ENCODE measurements at regions not wholly inside any gene's neighbourhood (a gene's known extent, or its start where the extent isn't known, plus 50 kb on each side); places are given as distances from the start of the nearest gene placed in this dataset.
A peak's percentile ranks its signal among the peaks of the same experiment; 100 is the strongest.

DNA sequence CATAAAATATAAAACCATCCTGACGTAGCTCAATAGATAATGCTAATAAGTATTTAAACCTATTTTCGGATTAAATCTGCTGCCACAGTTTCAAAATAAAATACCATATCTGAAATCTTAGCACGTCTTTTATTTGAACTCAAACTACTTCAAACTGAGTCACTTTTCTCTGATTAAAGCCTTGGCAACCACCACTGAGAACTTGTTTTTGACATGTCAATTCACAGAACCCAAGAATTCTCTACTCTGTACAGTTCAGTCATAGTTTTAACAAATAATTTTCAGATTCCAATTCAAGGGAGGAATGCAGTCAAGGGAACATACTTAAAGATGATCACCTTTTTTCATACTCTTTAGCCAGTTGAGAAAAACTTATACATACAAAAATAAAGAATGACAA, 643.2 kb downstream of the KCNT2 start:
- Histone ChIP-seq H3K9me3 (ENCODE audit: control insufficient read depth in 2 of 2, low read length in 2 of 2) (no peaks in the 10 kb centered on the region), H3K4me3 (ENCODE audit: low read depth, low read length) (no peak overlapping the region), H3K36me3 (ENCODE audit: control insufficient read depth, insufficient read depth, low read length) (no peaks in the 10 kb centered on the region), H3K27me3 (ENCODE audit: control insufficient read depth, insufficient read depth, low read length) (no peaks in the 10 kb centered on the region), H3K4me1 (ENCODE audit: control insufficient read depth, insufficient read depth, low read length, poor library complexity, severe bottlenecking) (no peaks in the 10 kb centered on the region), H3K27ac (ENCODE audit: insufficient read depth, low read length, poor library complexity, severe bottlenecking) (no peak overlapping the region)
- no peak overlapping the region for H3K27ac Mint-ChIP-seq
- DNase-seq (no peak), ATAC-seq (ENCODE audit: low read depth in 2 of 2) (no peak)
- H3K4me1 Mint-ChIP-seq = no peaks in the 10 kb centered on the region
- H3K36me3 Mint-ChIP-seq = no peaks in the 10 kb centered on the region
- H3K9me3 Mint-ChIP-seq = peaks cover 0 to 4% (median 0%) of the 10 kb centered on the region in 7 donors
- H3K27me3 Mint-ChIP-seq = no peaks in the 10 kb centered on the region
- H3K4me3 Mint-ChIP-seq = no peak overlapping the region

- no peak overlapping the region for H3K27ac Mint-ChIP-seq
- ATAC-seq (ENCODE audit: low read depth in 2 of 2) = no peak
- no peak overlapping the region for H3K4me3 ChIP-seq (ENCODE audit: low read depth, low read length)
- H3K36me3 Mint-ChIP-seq = no peaks in the 10 kb centered on the region
- no peaks in the 10 kb centered on the region for H3K9me3 ChIP-seq (ENCODE audit: control insufficient read depth in 2 of 2, low read length in 2 of 2)
- no peaks in the 10 kb centered on the region for H3K27me3 Mint-ChIP-seq
- no peak overlapping the region for H3K27ac ChIP-seq (ENCODE audit: insufficient read depth, low read length, poor library complexity, severe bottlenecking)
- no peak overlapping the region for H3K4me3 Mint-ChIP-seq
- H3K27me3 ChIP-seq (ENCODE audit: control insufficient read depth, insufficient read depth, low read length) = no peaks in the 10 kb centered on the region
- H3K36me3 ChIP-seq (ENCODE audit: control insufficient read depth, insufficient read depth, low read length) = no peaks in the 10 kb centered on the region
- DNase-seq = no peak
- no peaks in the 10 kb centered on the region for H3K4me1 ChIP-seq (ENCODE audit: control insufficient read depth, insufficient read depth, low read length, poor library complexity, severe bottlenecking)
- peaks cover 0 to 4% (median 0%) of the 10 kb centered on the region in 7 donors for H3K9me3 Mint-ChIP-seq
- H3K4me1 Mint-ChIP-seq = no peaks in the 10 kb centered on the region
These were observed 643.7 kb downstream of the KCNT2 start for GRCh38 chr1:195964516-195964915.

DNA sequence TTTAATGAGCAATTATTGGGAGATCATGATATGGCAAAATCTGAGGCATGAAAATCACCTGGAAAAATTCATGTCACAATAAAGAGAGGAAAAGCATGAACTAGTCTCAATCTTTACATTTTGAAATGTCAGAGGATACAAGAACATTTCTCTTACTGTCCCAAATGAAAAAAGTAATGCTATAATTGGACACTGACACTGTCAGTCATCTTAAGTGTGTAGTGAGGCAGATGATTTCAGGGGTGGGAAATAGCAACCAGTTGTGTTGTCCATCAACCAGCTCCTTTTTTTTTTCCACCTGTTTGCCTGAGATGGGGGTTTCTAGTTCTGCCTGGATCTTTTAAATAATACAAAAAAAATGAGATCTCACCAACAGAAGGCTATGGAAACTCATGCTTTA, 646.2 kb downstream of the KCNT2 start:
- no peaks in the 10 kb centered on the region for H3K9me3 ChIP-seq (ENCODE audit: control insufficient read depth in 2 of 2, low read length in 2 of 2)
- Mint-ChIP-seq H3K36me3 (no peaks in the 10 kb centered on the region), H3K4me3 (no peak overlapping the region)

DNA sequence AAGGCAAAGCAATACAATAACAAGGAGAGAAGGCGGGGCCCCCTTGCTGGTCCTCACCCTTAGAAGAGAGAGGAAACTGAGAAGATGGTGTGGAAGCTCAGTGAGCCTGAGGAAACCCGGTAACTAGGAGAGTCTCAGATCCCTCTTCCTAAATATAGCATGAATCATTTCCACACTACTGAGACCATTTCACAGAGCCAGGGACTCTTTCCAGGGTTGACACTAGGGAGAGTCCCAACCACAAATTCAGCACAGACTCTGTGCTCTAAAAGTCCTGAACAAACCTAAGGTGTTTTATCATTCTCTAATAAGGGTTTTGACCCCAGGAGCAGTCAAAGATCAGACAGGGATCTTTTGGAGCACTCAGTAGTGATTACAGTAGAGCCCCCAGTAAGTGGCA, 647.7 kb downstream of the KCNT2 start:
- Histone ChIP-seq H3K36me3 (ENCODE audit: control insufficient read depth, insufficient read depth, low read length) (no peaks in the 10 kb centered on the region), H3K9me3 (ENCODE audit: control insufficient read depth in 2 of 2, low read length in 2 of 2) (no peaks in the 10 kb centered on the region), H3K4me1 (ENCODE audit: control insufficient read depth, insufficient read depth, low read length, poor library complexity, severe bottlenecking) (no peaks in the 10 kb centered on the region), H3K4me3 (ENCODE audit: low read depth, low read length) (no peak overlapping the region), H3K27me3 (ENCODE audit: control insufficient read depth, insufficient read depth, low read length) (no peaks in the 10 kb centered on the region), H3K27ac (ENCODE audit: insufficient read depth, low read length, poor library complexity, severe bottlenecking) (no peak overlapping the region)
- no peak for DNase-seq
- Mint-ChIP-seq H3K27ac (no peak overlapping the region), H3K36me3 (no peaks in the 10 kb centered on the region), H3K4me3 (no peak overlapping the region), H3K27me3 (no peaks in the 10 kb centered on the region), H3K4me1 (no peaks in the 10 kb centered on the region), H3K9me3 (peaks cover 0 to 8% (median 2%) of the 10 kb centered on the region in 7 donors)
- ATAC-seq (ENCODE audit: low read depth in 2 of 2) = no peak

More for the DNA sequence above, 646.2 kb downstream of the KCNT2 start:
- no peaks in the 10 kb centered on the region for H3K27me3 Mint-ChIP-seq
- Histone ChIP-seq H3K27me3 (ENCODE audit: control insufficient read depth, insufficient read depth, low read length) (no peaks in the 10 kb centered on the region), H3K27ac (ENCODE audit: insufficient read depth, low read length, poor library complexity, severe bottlenecking) (no peak overlapping the region), H3K36me3 (ENCODE audit: control insufficient read depth, insufficient read depth, low read length) (no peaks in the 10 kb centered on the region), H3K4me1 (ENCODE audit: control insufficient read depth, insufficient read depth, low read length, poor library complexity, severe bottlenecking) (no peaks in the 10 kb centered on the region), H3K4me3 (ENCODE audit: low read depth, low read length) (no peak overlapping the region)
- H3K4me1 Mint-ChIP-seq = no peaks in the 10 kb centered on the region
- DNase-seq = no peak
- peak overlapping the region in 1 of 3 donors; percentile 66 for H3K27ac Mint-ChIP-seq
- ATAC-seq (ENCODE audit: low read depth in 2 of 2) = no peak
- peaks cover 0 to 4% (median 0%) of the 10 kb centered on the region in 7 donors for H3K9me3 Mint-ChIP-seq

DNA sequence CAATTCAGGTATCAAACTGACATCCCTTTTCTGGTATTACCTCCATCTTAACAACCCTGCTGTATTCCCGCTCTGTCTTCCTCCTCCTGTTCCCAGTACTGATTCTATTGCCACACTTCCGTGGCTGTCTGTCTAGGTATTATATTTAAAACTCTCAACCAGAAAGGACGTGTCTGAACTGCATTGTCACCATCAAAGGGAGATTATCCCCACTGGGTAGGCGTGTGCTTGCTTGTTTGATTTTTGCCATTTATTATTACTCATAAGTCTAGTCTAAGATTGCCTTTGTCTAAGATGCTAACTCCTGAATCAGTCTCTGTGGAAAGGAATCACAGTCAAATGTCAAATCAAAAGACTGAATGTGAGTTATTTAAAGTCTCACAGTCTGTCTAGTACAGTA, 650.1 kb downstream of the KCNT2 start:
- no peak for DNase-seq

DNA sequence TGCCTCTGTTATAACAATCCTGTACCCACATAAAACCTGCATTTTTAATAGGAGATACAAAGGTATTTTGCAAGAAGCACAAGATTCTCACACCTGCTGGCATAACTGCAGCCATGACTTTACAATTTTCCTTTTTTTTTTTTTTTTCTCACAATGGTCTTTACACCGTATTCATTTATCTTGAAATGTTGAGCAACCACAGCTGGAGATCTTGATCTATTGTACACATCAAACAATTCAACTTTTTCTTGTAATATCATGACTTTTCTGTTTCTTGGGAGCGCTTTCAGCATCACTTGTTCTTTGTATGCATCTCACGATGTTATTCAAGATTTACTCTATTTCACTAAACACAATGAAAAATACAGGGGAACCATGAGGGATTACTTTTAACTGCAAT, 651.4 kb downstream of the KCNT2 start:
- peaks cover 0 to 5% (median 0%) of the 10 kb centered on the region in 4 donors for H3K4me1 Mint-ChIP-seq
- Histone ChIP-seq H3K4me1 (ENCODE audit: control insufficient read depth, insufficient read depth, low read length, poor library complexity, severe bottlenecking) (no peaks in the 10 kb centered on the region), H3K4me3 (ENCODE audit: low read depth, low read length) (no peak overlapping the region), H3K9me3 (ENCODE audit: control insufficient read depth in 2 of 2, low read length in 2 of 2) (no peaks in the 10 kb centered on the region), H3K27me3 (ENCODE audit: control insufficient read depth, insufficient read depth, low read length) (no peaks in the 10 kb centered on the region), H3K36me3 (ENCODE audit: control insufficient read depth, insufficient read depth, low read length) (no peaks in the 10 kb centered on the region), H3K27ac (ENCODE audit: insufficient read depth, low read length, poor library complexity, severe bottlenecking) (no peak overlapping the region)
- H3K9me3 Mint-ChIP-seq = peaks cover 0 to 8% (median 2%) of the 10 kb centered on the region in 7 donors
- DNase-seq (no peak), ATAC-seq (ENCODE audit: low read depth in 2 of 2) (no peak)
- H3K4me3 Mint-ChIP-seq = no peak overlapping the region
- no peak overlapping the region for H3K27ac Mint-ChIP-seq
- no peaks in the 10 kb centered on the region for H3K27me3 Mint-ChIP-seq
- no peaks in the 10 kb centered on the region for H3K36me3 Mint-ChIP-seq

More for the DNA sequence above, 650.1 kb downstream of the KCNT2 start:
- H3K36me3 ChIP-seq (ENCODE audit: control insufficient read depth, insufficient read depth, low read length) = no peaks in the 10 kb centered on the region
- Mint-ChIP-seq H3K27ac (no peak overlapping the region), H3K9me3 (peaks cover 0 to 8% (median 2%) of the 10 kb centered on the region in 7 donors), H3K4me1 (no peaks in the 10 kb centered on the region), H3K36me3 (no peaks in the 10 kb centered on the region), H3K27me3 (no peaks in the 10 kb centered on the region), H3K4me3 (no peak overlapping the region)
- H3K9me3 ChIP-seq (ENCODE audit: control insufficient read depth in 2 of 2, low read length in 2 of 2) = no peaks in the 10 kb centered on the region
- H3K27me3 ChIP-seq (ENCODE audit: control insufficient read depth, insufficient read depth, low read length) = no peaks in the 10 kb centered on the region
- no peaks in the 10 kb centered on the region for H3K4me1 ChIP-seq (ENCODE audit: control insufficient read depth, insufficient read depth, low read length, poor library complexity, severe bottlenecking)
- H3K27ac ChIP-seq (ENCODE audit: insufficient read depth, low read length, poor library complexity, severe bottlenecking) = no peak overlapping the region
- no peak overlapping the region for H3K4me3 ChIP-seq (ENCODE audit: low read depth, low read length)
- no peak for ATAC-seq (ENCODE audit: low read depth in 2 of 2)

- no peak overlapping the region for H3K4me3 Mint-ChIP-seq
- H3K27ac Mint-ChIP-seq = no peak overlapping the region
- no peaks in the 10 kb centered on the region for H3K27me3 Mint-ChIP-seq
- H3K27me3 ChIP-seq (ENCODE audit: control insufficient read depth, insufficient read depth, low read length) = no peaks in the 10 kb centered on the region
- H3K36me3 ChIP-seq (ENCODE audit: control insufficient read depth, insufficient read depth, low read length) = no peaks in the 10 kb centered on the region
- H3K9me3 Mint-ChIP-seq = peaks cover 0 to 7% (median 1%) of the 10 kb centered on the region in 7 donors
- no peaks in the 10 kb centered on the region for H3K9me3 ChIP-seq (ENCODE audit: control insufficient read depth in 2 of 2, low read length in 2 of 2)
- no peak for DNase-seq
- H3K4me1 ChIP-seq (ENCODE audit: control insufficient read depth, insufficient read depth, low read length, poor library complexity, severe bottlenecking) = no peaks in the 10 kb centered on the region
- no peak overlapping the region for H3K27ac ChIP-seq (ENCODE audit: insufficient read depth, low read length, poor library complexity, severe bottlenecking)
- H3K4me3 ChIP-seq (ENCODE audit: low read depth, low read length) = no peak overlapping the region
- no peak for ATAC-seq (ENCODE audit: low read depth in 2 of 2)
- no peaks in the 10 kb centered on the region for H3K36me3 Mint-ChIP-seq
- H3K4me1 Mint-ChIP-seq = peaks cover 0 to 5% (median 1%) of the 10 kb centered on the region in 4 donors
These were observed 653.4 kb downstream of the KCNT2 start for GRCh38 chr1:195954848-195955247.

- Histone ChIP-seq H3K4me1 (ENCODE audit: control insufficient read depth, insufficient read depth, low read length, poor library complexity, severe bottlenecking) (no peaks in the 10 kb centered on the region), H3K27me3 (ENCODE audit: control insufficient read depth, insufficient read depth, low read length) (no peaks in the 10 kb centered on the region), H3K9me3 (ENCODE audit: control insufficient read depth in 2 of 2, low read length in 2 of 2) (no peaks in the 10 kb centered on the region), H3K36me3 (ENCODE audit: control insufficient read depth, insufficient read depth, low read length) (no peaks in the 10 kb centered on the region), H3K27ac (ENCODE audit: insufficient read depth, low read length, poor library complexity, severe bottlenecking) (no peak overlapping the region), H3K4me3 (ENCODE audit: low read depth, low read length) (no peak overlapping the region)
- Mint-ChIP-seq H3K4me1 (peaks cover 0 to 5% (median 2%) of the 10 kb centered on the region in 4 donors), H3K9me3 (peaks cover 0 to 4% (median 0%) of the 10 kb centered on the region in 7 donors), H3K27ac (no peak overlapping the region), H3K4me3 (no peak overlapping the region), H3K36me3 (no peaks in the 10 kb centered on the region), H3K27me3 (no peaks in the 10 kb centered on the region)
- ATAC-seq (ENCODE audit: low read depth in 2 of 2) (no peak), DNase-seq (no peak)
These were observed 656.9 kb downstream of the KCNT2 start for GRCh38 chr1:195951313-195951712.

Data from CD4-positive, CD25-positive, alpha-beta regulatory T cell (primary cell).